ENCODE measurements at regions not wholly inside any gene's neighbourhood (a gene's known extent, or its start where the extent isn't known, plus 50 kb on each side); places are given as distances from the start of the nearest gene placed in this dataset.

- TF ChIP-seq CTCF (IDR thresholded peaks at IDR 0.05) (no peak), POLR2A (IDR thresholded peaks at IDR 0.05) (no peak)
These were observed 1107.3 kb downstream of the TMEM121 start for GRCh38 chr14:106633721-106634120.
